ENCODE measurements at regions not wholly inside any gene's neighbourhood (a gene's known extent, or its start where the extent isn't known, plus 50 kb on each side); places are given as distances from the start of the nearest gene placed in this dataset.

DNA sequence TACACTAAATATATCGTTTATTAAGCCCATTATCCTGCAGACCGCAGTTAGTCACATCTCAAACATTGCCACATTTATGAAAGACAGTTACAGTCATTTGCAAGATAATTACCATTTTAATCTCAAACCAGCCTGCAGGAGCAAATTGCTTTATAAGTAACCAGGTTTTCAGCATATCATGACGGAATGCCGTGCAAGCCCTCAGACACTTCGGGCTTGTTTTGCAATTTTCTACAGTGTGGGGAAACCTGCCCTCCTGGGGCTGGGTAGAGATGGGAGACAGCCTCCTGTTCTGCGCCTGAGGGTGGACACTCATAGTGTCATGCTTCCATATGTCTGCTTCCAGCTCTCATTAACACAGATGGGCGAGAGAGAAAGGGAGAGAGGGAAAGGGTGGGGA, 563.9 kb downstream of the NPHP4 start:
- no peak overlapping the region for H3K4me3 ChIP-seq (replicated peaks in 1 of 3; ENCODE audit: low read depth in 2 of 3, low read length in 3 of 3)
- Mint-ChIP-seq H3K9me3 (peaks cover 0 to 2% (median 0%) of the 10 kb centered on the region in 7 donors), H3K4me3 (no peak overlapping the region), H3K4me1 (no peaks in the 10 kb centered on the region), H3K27me3 (ENCODE audit: low read depth in 3 of 3) (peaks cover 8 to 28% (median 21%) of the 10 kb centered on the region in 3 donors), H3K36me3 (no peaks in the 10 kb centered on the region), H3K27ac (peak overlapping the region in 1 of 7 donors; percentile 1)
- intact Hi-C loops (cut with micrococcal nuclease) = no loop called here
- H3K27ac ChIP-seq (ENCODE audit: low read depth in 1 of 2, low read length in 2 of 2) = no peak overlapping the region
- H2AFZ ChIP-seq (ENCODE audit: insufficient read depth, low read depth, low read length, poor library complexity, severe bottlenecking) = no peak overlapping the region
- H3K9me3 ChIP-seq (replicated peaks in 1 of 2; ENCODE audit: control insufficient read depth in 1 of 2, insufficient read depth in 1 of 2, low read length in 2 of 2) = no peaks in the 10 kb centered on the region
- TF ChIP-seq, protein P1, sequence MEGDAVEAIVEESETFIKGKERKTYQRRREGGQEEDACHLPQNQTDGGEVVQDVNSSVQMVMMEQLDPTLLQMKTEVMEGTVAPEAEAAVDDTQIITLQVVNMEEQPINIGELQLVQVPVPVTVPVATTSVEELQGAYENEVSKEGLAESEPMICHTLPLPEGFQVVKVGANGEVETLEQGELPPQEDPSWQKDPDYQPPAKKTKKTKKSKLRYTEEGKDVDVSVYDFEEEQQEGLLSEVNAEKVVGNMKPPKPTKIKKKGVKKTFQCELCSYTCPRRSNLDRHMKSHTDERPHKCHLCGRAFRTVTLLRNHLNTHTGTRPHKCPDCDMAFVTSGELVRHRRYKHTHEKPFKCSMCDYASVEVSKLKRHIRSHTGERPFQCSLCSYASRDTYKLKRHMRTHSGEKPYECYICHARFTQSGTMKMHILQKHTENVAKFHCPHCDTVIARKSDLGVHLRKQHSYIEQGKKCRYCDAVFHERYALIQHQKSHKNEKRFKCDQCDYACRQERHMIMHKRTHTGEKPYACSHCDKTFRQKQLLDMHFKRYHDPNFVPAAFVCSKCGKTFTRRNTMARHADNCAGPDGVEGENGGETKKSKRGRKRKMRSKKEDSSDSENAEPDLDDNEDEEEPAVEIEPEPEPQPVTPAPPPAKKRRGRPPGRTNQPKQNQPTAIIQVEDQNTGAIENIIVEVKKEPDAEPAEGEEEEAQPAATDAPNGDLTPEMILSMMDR (IDR thresholded peaks at IDR 0.05) = no peak
- DNase-seq = no peak
- peaks cover 0 to 3% of the 10 kb centered on the region in 2 donors for H3K27me3 ChIP-seq (ENCODE audit: control insufficient read depth in 2 of 2, insufficient read depth in 2 of 2, low read length in 2 of 2)
- H3K36me3 ChIP-seq (replicated peaks in 1 of 2; ENCODE audit: control insufficient read depth in 1 of 2, insufficient read depth in 2 of 2, low read length in 2 of 2) = no peaks in the 10 kb centered on the region
- H3K4me2 ChIP-seq (replicated peaks; ENCODE audit: extremely low read depth, low read length, poor library complexity, severe bottlenecking) = no peak overlapping the region
- 79% methylated on average over 2 of the region's 7 CpGs for WGBS (ENCODE audit: insufficient coverage)
- no peaks in the 10 kb centered on the region for H4K20me1 ChIP-seq (ENCODE audit: insufficient read depth, low read length)
- H3K79me2 ChIP-seq (ENCODE audit: insufficient read depth, low read length) = no peaks in the 10 kb centered on the region
- no peaks in the 10 kb centered on the region for H3K4me1 ChIP-seq (ENCODE audit: control insufficient read depth in 1 of 2, insufficient read depth in 2 of 2, low read length in 2 of 2)
- no peak overlapping the region for H3K9ac ChIP-seq (ENCODE audit: insufficient read depth, low read length, poor library complexity, severe bottlenecking)

- H3K4me3 Mint-ChIP-seq = no peak overlapping the region
- no peaks in the 10 kb centered on the region for H3K4me1 ChIP-seq (ENCODE audit: control insufficient read depth in 1 of 2, insufficient read depth in 2 of 2, low read length in 2 of 2)
- H3K36me3 Mint-ChIP-seq = no peaks in the 10 kb centered on the region
- H3K27me3 ChIP-seq (ENCODE audit: control insufficient read depth in 2 of 2, insufficient read depth in 2 of 2, low read length in 2 of 2) = peaks cover 0 to 3% of the 10 kb centered on the region in 2 donors
- H3K27ac Mint-ChIP-seq = no peak overlapping the region
- H3K9me3 ChIP-seq (replicated peaks in 1 of 2; ENCODE audit: control insufficient read depth in 1 of 2, insufficient read depth in 1 of 2, low read length in 2 of 2) = no peaks in the 10 kb centered on the region
- no peak overlapping the region for H2AFZ ChIP-seq (ENCODE audit: insufficient read depth, low read depth, low read length, poor library complexity, severe bottlenecking)
- no peak for DNase-seq
- H3K36me3 ChIP-seq (replicated peaks in 1 of 2; ENCODE audit: control insufficient read depth in 1 of 2, insufficient read depth in 2 of 2, low read length in 2 of 2) = no peaks in the 10 kb centered on the region
- no peak overlapping the region for H3K27ac ChIP-seq (ENCODE audit: low read depth in 1 of 2, low read length in 2 of 2)
- H3K4me2 ChIP-seq (replicated peaks; ENCODE audit: extremely low read depth, low read length, poor library complexity, severe bottlenecking) = no peak overlapping the region
- no peak overlapping the region for H3K9ac ChIP-seq (ENCODE audit: insufficient read depth, low read length, poor library complexity, severe bottlenecking)
- H3K79me2 ChIP-seq (ENCODE audit: insufficient read depth, low read length) = no peaks in the 10 kb centered on the region
- H3K9me3 Mint-ChIP-seq = peaks cover 0 to 2% (median 0%) of the 10 kb centered on the region in 7 donors
- no peaks in the 10 kb centered on the region for H4K20me1 ChIP-seq (ENCODE audit: insufficient read depth, low read length)
- H3K4me1 Mint-ChIP-seq = no peaks in the 10 kb centered on the region
- TF ChIP-seq, protein P1 (IDR thresholded peaks at IDR 0.05) = no peak
- H3K4me3 ChIP-seq (replicated peaks in 1 of 3; ENCODE audit: low read depth in 2 of 3, low read length in 3 of 3) = no peak overlapping the region
- H3K27me3 Mint-ChIP-seq (ENCODE audit: low read depth in 3 of 3) = peaks cover 6 to 35% (median 22%) of the 10 kb centered on the region in 3 donors
- intact Hi-C loops (cut with micrococcal nuclease) = no loop called here
- WGBS (ENCODE audit: insufficient coverage) = 78% methylated on average over 9 of the region's 9 CpGs
These were observed 565.1 kb downstream of the NPHP4 start for GRCh38 chr1:5427026-5427613.
